PFSK-1 (cell line): ENCODE measurements at regions not wholly inside any gene's neighbourhood (a gene's known extent, or its start where the extent isn't known, plus 50 kb on each side); places are given as distances from the start of the nearest gene placed in this dataset.

ENCODE experiments used
- POLR2AphosphoS5 ChIP-seq: IDR thresholded peaks from 2 replicates; pipeline ENCODE4 v1.6.1; 2012; ENCODE audit warnings: low read depth, mild to moderate bottlenecking, control low read depth, low read length, moderate library complexity
- SIN3A ChIP-seq: IDR thresholded peaks from 2 replicates; pipeline ENCODE4 v1.6.1; 2012; ENCODE audit warnings: mild to moderate bottlenecking, low read length, moderate library complexity, borderline replicate concordance; ENCODE audit not compliant: insufficient read depth
- TAF1 ChIP-seq: IDR thresholded peaks from 2 replicates; pipeline ENCODE4 v1.6.1; 2012; ENCODE audit warnings: low read length, control low read depth, borderline replicate concordance; ENCODE audit not compliant: insufficient read depth
- TF ChIP-seq, protein P1 (sequence below), 2 experiments: IDR thresholded peaks; 2 replicates each; pipeline versions ENCODE4 v1.6.1 to v1.8.0; 2011 to 2012; ENCODE audit warnings: low read depth in 2 of 2, low read length in 2 of 2, control low read depth in 1 of 2, inconsistent platforms in 1 of 2, mild to moderate bottlenecking in 1 of 2, moderate library complexity in 1 of 2; ENCODE audit not compliant: insufficient read depth in 1 of 2

DNA sequence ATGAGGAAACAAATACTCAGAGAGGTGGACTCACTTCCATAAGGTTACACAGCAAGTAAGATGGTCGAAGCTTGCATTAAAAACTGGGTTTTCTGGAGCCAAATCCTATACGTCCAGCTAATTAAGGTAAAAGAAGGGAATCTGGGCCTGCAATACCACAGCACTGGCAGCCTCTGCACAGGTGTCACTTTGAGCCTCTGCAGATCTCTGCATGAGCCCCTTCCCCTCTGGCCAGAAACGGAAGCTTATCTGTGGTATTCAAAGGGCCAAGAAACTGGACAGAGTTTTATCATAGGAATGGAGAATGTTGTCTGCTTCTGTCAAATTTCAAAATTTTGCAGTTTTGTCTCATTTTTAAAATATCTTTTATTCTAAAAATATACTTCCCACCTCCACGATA lies 76.1 kb downstream of the OSR1 start:
- TF ChIP-seq SIN3A (no peak), POLR2AphosphoS5 (no peak), TAF1 (no peak)
- TF ChIP-seq, protein P1, sequence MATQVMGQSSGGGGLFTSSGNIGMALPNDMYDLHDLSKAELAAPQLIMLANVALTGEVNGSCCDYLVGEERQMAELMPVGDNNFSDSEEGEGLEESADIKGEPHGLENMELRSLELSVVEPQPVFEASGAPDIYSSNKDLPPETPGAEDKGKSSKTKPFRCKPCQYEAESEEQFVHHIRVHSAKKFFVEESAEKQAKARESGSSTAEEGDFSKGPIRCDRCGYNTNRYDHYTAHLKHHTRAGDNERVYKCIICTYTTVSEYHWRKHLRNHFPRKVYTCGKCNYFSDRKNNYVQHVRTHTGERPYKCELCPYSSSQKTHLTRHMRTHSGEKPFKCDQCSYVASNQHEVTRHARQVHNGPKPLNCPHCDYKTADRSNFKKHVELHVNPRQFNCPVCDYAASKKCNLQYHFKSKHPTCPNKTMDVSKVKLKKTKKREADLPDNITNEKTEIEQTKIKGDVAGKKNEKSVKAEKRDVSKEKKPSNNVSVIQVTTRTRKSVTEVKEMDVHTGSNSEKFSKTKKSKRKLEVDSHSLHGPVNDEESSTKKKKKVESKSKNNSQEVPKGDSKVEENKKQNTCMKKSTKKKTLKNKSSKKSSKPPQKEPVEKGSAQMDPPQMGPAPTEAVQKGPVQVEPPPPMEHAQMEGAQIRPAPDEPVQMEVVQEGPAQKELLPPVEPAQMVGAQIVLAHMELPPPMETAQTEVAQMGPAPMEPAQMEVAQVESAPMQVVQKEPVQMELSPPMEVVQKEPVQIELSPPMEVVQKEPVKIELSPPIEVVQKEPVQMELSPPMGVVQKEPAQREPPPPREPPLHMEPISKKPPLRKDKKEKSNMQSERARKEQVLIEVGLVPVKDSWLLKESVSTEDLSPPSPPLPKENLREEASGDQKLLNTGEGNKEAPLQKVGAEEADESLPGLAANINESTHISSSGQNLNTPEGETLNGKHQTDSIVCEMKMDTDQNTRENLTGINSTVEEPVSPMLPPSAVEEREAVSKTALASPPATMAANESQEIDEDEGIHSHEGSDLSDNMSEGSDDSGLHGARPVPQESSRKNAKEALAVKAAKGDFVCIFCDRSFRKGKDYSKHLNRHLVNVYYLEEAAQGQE (IDR thresholded peaks at IDR 0.05; ENCODE audit: insufficient read depth in 1 of 2, low read depth in 2 of 2, low read length in 2 of 2), result no peak
